IPS-18a (cell line): ENCODE measurements at regions not wholly inside any gene's neighbourhood (a gene's known extent, or its start where the extent isn't known, plus 50 kb on each side); places are given as distances from the start of the nearest gene placed in this dataset.
"Not testable (repeated sequence)": the region's sequence is repeated elsewhere in the genome, so short reads cannot be mapped to it uniquely, and the experiment has no call there.

Experiments used
- H3K27ac ChIP-seq: one replicate; pipeline ENCODE4 v1.5.1; 2013; ENCODE audit warnings: low read length
- H3K27me3 ChIP-seq: one replicate; pipeline ENCODE4 v1.6.1; 2013; ENCODE audit warnings: mild to moderate bottlenecking, low read length; ENCODE audit not compliant: control insufficient read depth, insufficient read depth
- H3K36me3 ChIP-seq: one replicate; pipeline ENCODE4 v1.6.1; 2013; ENCODE audit warnings: low read depth, low read length; ENCODE audit not compliant: control insufficient read depth
- H3K4me1 ChIP-seq: one replicate; pipeline ENCODE4 v1.6.1; 2013; ENCODE audit warnings: low read depth, low read length; ENCODE audit not compliant: control insufficient read depth
- H3K4me3 ChIP-seq: one replicate; pipeline ENCODE4 v1.5.1; 2013; ENCODE audit warnings: low read length
- H3K9ac ChIP-seq: one replicate; pipeline ENCODE4 v1.6.1; 2013; ENCODE audit warnings: mild to moderate bottlenecking, low read length, moderate library complexity
- H3K9me3 ChIP-seq: one replicate; pipeline ENCODE4 v1.6.1; 2013; ENCODE audit warnings: low read depth, low read length; ENCODE audit not compliant: control insufficient read depth

DNA sequence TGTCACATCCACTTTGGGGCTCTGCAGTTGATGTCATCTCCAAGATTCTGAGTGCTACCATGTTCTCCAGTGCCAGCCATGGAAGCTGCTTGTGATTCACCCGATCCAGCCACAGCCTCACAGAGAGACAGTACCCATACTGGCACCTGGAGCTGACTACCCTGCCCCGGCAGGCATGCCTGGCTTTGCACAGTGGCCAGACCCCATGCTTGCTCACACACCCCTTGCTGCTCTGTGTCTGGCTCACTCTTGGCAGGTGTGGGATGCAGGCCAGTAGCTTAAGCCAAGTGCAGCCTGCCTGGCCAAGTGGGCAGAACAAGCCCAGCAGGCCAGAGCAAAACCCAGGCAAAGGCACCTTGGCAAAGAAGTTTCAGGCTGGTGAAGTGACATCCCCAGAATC lies 828.4 kb upstream of the VRK2 start:
- H3K27me3 ChIP-seq: no peaks in the 10 kb centered on the region
- H3K4me3 ChIP-seq: no peak overlapping the region
- H3K4me1 ChIP-seq: no peaks in the 10 kb centered on the region
- H3K9me3 ChIP-seq: peaks cover 17% of the 10 kb centered on the region
- H3K36me3 ChIP-seq: no peaks in the 10 kb centered on the region
- H3K9ac ChIP-seq: no peak overlapping the region
- no peak overlapping the region for H3K27ac ChIP-seq

- H3K27me3 ChIP-seq, H3K9me3 ChIP-seq, H3K9ac ChIP-seq, H3K27ac ChIP-seq, H3K4me1 ChIP-seq, H3K4me3 ChIP-seq, H3K36me3 ChIP-seq: not testable (repeated sequence)
Measured at GRCh38 chr2:57229706-57230105, 816.9 kb upstream of the VRK2 start.

GRCh38 chr2:57232341-57232740 lies 814.3 kb upstream of the VRK2 start:
- H3K27ac ChIP-seq, H3K27me3 ChIP-seq, H3K4me1 ChIP-seq, H3K9ac ChIP-seq, H3K4me3 ChIP-seq, H3K9me3 ChIP-seq, H3K36me3 ChIP-seq: not testable (repeated sequence)

- not testable (repeated sequence) for H3K4me3 ChIP-seq, H3K4me1 ChIP-seq, H3K27me3 ChIP-seq, H3K27ac ChIP-seq, H3K36me3 ChIP-seq, H3K9ac ChIP-seq
- peaks cover 25% of the 10 kb centered on the region for H3K9me3 ChIP-seq
Measured at GRCh38 chr2:57251495-57251894, 795.1 kb upstream of the VRK2 start.

- not testable (repeated sequence) for H3K36me3 ChIP-seq, H3K9me3 ChIP-seq, H3K4me1 ChIP-seq, H3K4me3 ChIP-seq, H3K27ac ChIP-seq, H3K9ac ChIP-seq, H3K27me3 ChIP-seq
Measured at GRCh38 chr2:57276408-57276807, 770.2 kb upstream of the VRK2 start.

- H3K9ac ChIP-seq: no peak overlapping the region
- H3K4me3 ChIP-seq: no peak overlapping the region
- peaks cover 7% of the 10 kb centered on the region for H3K9me3 ChIP-seq
- no peaks in the 10 kb centered on the region for H3K4me1 ChIP-seq
- no peak overlapping the region for H3K27ac ChIP-seq
- no peaks in the 10 kb centered on the region for H3K36me3 ChIP-seq
- no peaks in the 10 kb centered on the region for H3K27me3 ChIP-seq
Measured at GRCh38 chr2:57278451-57278850, 768.2 kb upstream of the VRK2 start.

- Histone ChIP-seq H3K9ac (no peak overlapping the region), H3K9me3 (no peaks in the 10 kb centered on the region), H3K27me3 (no peaks in the 10 kb centered on the region), H3K4me1 (no peaks in the 10 kb centered on the region), H3K4me3 (no peak overlapping the region), H3K27ac (no peak overlapping the region), H3K36me3 (no peaks in the 10 kb centered on the region)
Measured at GRCh38 chr2:57291209-57291608, 755.4 kb upstream of the VRK2 start.

DNA sequence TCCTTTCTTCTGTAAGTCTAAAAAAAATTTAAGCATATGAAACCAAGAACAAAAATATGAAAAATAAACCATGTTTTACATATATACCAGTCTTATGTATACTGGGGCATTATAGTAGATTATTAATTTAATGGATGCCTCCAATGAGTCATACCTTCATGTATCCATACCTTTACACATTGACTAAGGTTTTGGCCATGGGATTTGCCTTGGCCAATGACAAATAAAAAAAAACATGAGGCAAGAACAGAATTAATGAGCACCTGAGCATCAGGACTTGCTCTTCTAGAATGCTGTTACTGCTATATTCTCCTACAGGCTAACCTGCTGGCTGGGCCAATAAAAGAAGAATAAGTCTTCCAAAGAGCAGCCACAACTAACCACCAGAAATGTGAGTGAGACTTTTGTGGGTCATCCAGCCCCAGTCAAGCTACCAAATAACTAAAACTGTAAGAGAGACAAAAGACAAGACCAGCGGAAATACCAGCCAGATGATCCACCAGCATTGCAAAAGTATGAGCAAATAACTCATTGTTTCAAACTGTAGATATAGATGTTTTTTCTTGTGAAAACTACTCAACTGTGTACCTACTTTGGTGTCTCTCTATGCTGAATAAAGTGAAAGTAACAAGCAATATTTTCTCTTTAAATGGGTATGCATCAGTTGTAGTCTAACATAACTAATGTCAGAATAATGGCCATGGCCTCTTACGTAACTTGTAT lies 749.6 kb upstream of the VRK2 start:
- H3K9me3 ChIP-seq: no peaks in the 10 kb centered on the region
- H3K4me3 ChIP-seq: no peak overlapping the region
- no peak overlapping the region for H3K27ac ChIP-seq
- H3K27me3 ChIP-seq: no peaks in the 10 kb centered on the region
- no peaks in the 10 kb centered on the region for H3K36me3 ChIP-seq
- no peaks in the 10 kb centered on the region for H3K4me1 ChIP-seq
- no peak overlapping the region for H3K9ac ChIP-seq

DNA sequence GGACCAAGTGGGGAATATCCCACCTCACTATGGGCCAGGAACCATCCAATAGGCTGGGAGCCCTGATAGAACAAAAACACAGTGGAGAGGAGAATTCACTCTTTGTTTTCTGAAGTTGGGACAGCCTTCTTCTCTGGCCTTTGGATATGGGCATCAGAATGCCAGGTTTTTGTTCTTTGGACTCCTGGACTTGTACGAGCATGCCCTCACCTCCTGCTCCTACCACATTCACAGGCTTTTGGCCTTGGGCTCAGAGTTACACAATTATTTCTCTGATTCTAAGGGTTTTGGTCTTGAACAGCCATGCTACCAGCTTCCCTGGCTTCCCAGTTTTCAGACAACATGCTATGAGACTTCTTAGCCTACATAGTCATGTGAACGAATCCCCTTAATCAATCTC lies 732.9 kb upstream of the VRK2 start:
- H3K4me1 ChIP-seq: no peaks in the 10 kb centered on the region
- H3K4me3 ChIP-seq: no peak overlapping the region
- no peak overlapping the region for H3K9ac ChIP-seq
- H3K27ac ChIP-seq: no peak overlapping the region
- no peaks in the 10 kb centered on the region for H3K27me3 ChIP-seq
- H3K36me3 ChIP-seq: no peaks in the 10 kb centered on the region
- H3K9me3 ChIP-seq: no peaks in the 10 kb centered on the region

- H3K27ac ChIP-seq: no peak overlapping the region
- H3K9ac ChIP-seq: no peak overlapping the region
- no peaks in the 10 kb centered on the region for H3K36me3 ChIP-seq
- no peaks in the 10 kb centered on the region for H3K27me3 ChIP-seq
- no peaks in the 10 kb centered on the region for H3K9me3 ChIP-seq
- H3K4me1 ChIP-seq: no peaks in the 10 kb centered on the region
- H3K4me3 ChIP-seq: no peak overlapping the region
Measured at GRCh38 chr2:57314682-57315081, 731.9 kb upstream of the VRK2 start.

DNA sequence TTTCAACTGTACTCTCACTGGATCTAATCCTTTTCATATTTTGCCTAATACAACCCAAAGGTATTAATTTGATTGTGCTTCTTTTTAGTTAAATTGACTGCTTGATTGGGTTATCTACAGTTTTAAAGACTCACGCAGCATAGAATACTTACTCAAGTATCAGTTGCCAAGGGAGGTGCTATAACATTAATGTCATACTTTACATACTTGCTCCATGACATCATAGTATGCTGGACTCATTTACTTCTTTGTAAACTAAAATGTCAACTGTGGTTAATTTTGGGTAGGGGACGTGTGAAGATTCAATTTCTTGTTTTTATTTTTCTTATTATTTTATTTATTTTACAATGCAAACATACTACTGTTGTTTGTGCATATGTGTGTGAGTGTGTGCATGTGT lies 716.2 kb upstream of the VRK2 start:
- Histone ChIP-seq H3K27ac (no peak overlapping the region), H3K9me3 (no peaks in the 10 kb centered on the region), H3K9ac (no peak overlapping the region), H3K4me1 (no peaks in the 10 kb centered on the region), H3K27me3 (no peaks in the 10 kb centered on the region), H3K36me3 (no peaks in the 10 kb centered on the region), H3K4me3 (no peak overlapping the region)

- Histone ChIP-seq H3K9ac (no peak overlapping the region), H3K36me3 (no peaks in the 10 kb centered on the region), H3K4me1 (no peaks in the 10 kb centered on the region), H3K4me3 (no peak overlapping the region), H3K27me3 (no peaks in the 10 kb centered on the region), H3K27ac (no peak overlapping the region), H3K9me3 (no peaks in the 10 kb centered on the region)
Measured at GRCh38 chr2:57333221-57333620, 713.4 kb upstream of the VRK2 start.
